ENCODE measurements at regions not wholly inside any gene's neighbourhood (a gene's known extent, or its start where the extent isn't known, plus 50 kb on each side); places are given as distances from the start of the nearest gene placed in this dataset.
"Not testable (repeated sequence)": the region's sequence is repeated elsewhere in the genome, so short reads cannot be mapped to it uniquely, and the experiment has no call there.

DNA sequence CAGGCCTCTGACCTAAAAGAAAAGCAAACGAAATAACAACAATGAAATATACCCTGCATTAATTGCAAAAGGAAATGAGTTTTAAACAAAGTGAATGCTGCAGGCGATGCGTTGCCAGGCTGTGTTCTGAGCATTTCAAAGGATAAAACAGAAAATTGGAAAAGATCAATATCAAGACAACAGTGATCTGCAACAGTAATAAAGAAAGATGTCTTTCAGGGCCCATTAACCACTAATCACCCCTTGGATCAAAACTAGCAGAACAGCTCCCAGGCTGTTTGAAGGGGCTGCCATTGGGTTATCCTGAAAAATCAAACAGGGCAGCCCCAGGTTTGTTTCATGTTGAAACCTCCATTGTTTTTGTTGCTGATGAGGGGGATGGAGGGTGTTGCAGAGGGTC lies 219.2 kb downstream of the FGFR2 start:
- DNase-seq = no peak

DNA sequence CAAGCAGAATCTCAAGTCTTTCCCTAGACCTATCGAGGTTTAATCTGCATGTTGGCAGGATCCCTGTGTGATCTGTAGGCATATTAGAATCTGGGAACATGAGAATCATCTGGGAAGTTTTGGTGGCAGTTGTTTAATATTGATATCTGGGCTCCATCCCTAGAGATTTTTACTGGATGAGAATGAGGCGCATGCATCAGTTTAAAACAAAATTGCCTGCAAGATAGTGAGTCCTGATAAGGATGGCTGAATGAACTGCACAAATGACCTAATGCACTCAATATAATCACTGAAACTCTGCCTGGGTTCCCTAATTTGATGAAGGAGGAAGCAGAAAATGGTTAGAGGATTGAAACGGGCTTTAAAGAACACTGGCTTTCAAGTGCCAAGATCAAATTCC lies 218.0 kb downstream of the FGFR2 start:
- DNase-seq = no peak

DNA sequence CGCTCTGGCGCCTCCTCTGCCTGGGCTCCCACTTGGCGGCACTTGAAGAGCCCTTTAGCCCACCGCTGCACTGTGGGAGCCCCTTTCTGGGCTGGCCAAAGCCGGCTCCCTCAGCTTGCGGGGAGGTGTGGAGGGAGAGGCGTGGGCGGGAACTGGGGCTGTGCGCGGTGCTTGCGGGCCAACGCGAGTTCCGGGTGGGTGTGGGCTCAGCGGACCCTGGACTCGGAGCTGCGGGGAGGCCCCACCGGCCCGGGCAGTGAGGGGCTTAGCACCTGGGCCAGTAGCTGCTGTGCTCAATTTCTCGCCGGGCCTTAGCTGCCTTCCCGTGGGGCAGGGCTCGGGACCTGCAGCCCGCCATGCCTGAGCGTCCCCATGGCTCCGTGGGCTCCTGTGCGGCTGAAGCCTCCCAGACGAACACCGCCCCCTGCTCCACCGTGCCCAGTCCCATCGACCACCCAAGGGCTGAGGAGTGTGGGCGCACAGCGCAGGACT lies 216.2 kb downstream of the FGFR2 start:
- not testable (repeated sequence) for DNase-seq

DNA sequence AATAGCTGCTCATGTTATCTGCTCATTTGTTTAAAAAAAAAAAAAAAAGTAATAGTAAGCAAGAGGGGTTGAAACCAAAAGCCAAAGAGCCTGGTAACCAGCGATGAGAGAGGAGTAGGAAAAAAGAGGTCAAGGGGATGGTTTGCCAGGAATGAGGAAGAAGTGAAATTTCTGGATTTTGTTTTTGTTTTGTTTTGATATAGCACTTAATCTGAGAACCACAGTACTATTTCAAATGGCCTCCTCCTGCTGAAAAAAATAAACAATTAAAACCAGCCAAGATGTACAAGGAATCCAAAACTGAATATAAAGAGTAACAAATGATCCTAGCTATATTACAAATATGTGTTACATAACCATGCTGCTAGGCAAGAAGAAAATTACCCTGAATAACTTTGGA lies 213.1 kb downstream of the FGFR2 start:
- DNase-seq = no peak

DNA sequence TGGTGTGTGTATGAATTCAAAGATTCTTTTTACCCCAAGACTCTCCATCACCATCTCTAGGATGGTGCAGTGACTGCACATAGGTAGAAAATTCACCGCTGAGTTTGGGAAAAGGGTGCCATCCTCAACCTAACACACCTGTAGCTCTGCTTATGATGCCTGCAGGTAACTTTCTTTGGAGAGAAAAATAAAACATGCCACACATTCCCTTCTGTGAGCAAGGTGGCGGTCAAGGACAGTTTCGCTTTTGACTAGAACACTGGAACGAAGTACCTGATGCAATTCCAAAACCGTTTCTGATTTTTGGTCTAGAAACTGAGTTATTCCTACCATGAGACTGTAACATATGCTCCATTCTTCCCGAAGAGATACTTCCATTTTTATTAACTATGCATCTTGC lies 205.6 kb downstream of the FGFR2 start:
- DNase-seq = no peak

DNA sequence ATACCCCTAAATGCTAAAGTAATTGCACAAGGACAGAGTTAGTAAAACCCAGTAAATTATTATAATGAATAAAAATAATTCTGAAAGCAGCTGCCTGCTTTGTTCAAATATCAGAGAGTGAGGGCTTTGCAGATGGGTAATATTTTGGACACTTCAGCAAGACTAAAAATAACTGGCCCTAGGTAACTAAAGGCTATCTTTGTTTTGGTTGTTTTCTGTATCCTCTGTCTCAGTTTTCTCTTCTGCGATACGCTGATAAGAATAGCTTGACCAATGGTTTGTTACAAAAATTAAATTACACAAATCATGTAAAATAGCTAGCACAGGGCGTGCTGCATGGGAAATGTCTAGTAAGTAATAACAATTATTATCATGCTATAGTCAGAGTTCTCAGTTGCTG lies 204.7 kb downstream of the FGFR2 start:
- DNase-seq = no peak

DNA sequence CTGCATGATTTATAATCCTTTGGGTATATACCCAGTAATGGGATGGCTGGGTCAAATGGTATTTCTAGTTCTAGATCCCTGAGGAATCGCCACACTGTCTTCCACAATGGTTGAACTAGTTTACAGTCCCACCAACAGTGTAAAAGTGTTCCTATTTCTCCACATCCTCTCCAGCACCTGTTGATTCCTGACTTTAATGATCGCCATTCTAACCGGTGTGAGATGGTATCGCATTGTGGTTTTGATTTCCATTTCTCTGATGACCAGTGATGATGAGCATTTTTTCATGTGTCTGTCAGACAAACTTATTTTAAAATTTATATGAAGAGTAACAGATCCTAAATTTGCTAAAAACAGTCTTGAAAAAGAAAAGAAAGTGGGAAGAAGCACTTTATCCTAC lies 197.7 kb downstream of the FGFR2 start:
- DNase-seq = not testable (repeated sequence)

DNA sequence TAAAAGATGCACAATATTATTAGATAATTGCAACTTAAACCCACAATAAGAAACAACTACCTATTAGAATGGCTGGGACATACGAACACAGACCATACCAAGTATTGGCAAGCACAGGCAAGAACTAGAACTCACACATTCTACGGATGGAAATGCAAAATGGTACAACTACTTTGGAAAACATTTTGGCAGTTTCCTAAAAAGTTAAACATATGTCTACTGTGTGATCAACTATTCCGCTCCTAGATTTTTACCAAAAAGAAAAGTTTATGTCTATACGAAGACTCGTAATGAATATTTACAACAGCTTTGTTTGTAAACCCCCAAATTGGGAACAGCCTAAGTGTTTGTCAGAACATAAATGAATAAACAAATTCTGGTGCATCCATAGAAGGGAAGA lies 194.7 kb downstream of the FGFR2 start:
- DNase-seq = no peak

DNA sequence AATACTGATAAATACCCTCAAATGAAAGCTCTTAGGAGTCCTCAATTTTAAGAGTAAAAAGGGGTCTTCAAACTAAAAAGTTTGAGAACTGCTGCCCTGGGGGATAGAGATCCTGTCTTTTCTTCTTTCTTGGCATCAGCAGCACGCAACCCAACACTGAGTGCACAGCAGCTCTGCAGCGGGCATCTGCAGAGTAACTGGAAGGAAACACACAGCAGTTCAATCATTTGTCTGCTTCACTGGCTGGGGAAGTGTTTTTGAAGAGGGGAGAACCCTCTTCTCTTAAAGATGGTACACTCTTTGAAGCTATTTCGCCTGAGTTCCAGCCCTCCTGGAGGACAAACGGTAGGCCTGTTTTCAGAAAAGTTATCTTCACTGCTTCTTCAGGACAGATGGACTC lies 193.6 kb downstream of the FGFR2 start:
- no peak for DNase-seq

DNA sequence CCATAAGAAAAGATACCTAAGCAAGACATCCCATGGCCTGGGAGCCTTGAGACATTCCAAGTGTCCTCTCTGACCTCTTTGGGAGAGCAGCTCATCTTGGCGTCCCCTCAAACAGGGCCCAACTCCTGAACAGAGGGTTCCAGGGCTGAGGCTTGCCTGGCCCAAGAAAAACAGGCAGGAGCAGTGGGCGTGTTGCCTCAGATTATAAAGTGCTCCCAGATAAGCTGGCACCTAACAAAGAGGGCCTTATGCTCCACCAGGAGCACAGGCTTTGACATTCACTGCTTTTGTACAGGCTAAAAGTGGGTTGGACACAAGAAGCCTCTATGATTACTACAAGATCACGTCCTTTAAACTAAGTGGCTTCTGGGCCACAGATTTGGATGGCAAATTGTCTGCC lies 193.1 kb downstream of the FGFR2 start:
- no peak for DNase-seq

DNA sequence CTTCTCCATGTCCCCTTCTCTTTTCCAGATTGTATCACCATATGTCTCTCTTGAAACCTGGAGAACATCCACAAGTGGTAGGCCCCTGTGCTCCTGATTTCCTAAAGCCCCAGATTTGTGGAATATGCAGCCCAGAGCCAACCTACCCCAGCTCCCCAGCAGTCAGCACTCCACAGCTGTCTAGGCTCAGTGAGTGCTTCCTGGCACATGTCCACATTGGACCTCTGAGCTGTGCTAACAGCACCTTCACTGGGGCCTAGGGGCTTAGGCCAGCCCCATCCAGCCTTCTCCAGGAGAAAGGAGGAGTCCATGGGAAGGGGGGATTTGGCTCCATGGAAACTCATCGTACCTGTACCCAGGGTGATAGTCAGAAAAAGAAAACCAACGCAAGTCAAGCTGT lies 192.7 kb downstream of the FGFR2 start:
- DNase-seq = no peak

DNA sequence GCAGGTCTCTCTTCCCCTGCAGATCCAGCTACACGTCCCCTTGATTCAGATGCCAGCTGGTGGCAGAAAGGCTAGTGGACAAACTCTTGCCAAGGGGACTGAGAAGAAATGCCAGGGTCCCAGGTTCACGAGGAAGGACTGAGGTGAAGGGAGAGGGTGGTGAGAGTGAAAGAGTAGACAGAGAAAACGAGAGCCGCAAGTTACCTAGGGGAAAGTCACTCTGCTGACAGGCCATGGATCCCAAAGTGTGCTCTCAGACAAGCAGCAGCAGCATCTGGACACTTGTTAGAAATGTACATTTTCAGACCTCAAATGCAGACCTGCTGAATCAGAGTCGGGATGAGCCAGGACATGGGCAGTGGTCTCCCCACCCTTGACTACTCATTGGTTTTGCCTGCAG lies 192.3 kb downstream of the FGFR2 start:
- no peak for DNase-seq

DNA sequence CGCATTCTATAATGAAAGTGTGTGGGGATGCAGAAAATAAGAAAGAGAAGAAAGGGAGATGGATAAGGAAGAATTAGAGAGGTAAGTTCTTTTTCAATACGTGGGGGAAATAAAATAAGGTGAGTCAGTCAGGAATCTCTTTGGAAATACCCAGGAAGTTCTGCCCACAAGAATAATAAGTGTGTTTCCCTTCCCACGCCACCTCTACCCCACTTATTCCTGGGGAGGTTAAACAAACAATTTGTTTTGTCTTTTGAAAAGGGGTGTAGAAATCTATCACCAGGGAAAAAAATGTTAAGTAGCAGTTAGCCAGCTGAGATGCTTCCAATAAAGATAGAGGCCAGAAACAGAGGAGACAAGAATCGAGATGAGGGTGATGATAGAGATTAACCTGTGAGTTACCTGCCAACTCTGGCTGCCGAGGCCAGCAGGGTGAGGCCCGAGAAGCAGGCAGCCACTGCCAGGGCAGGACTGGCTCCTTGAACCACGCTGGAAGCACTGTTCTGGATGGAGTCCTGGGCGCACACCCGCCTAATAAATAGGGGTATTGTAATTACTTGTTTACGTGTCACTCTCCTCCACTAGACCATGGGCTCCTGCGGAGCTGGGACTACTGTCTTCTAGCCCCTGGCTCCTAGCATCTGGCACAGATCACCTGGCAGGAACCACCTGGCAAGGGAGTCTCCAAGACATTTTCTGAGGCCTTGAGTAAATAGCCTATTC lies 191.3 kb downstream of the FGFR2 start:
- no peak for DNase-seq

DNA sequence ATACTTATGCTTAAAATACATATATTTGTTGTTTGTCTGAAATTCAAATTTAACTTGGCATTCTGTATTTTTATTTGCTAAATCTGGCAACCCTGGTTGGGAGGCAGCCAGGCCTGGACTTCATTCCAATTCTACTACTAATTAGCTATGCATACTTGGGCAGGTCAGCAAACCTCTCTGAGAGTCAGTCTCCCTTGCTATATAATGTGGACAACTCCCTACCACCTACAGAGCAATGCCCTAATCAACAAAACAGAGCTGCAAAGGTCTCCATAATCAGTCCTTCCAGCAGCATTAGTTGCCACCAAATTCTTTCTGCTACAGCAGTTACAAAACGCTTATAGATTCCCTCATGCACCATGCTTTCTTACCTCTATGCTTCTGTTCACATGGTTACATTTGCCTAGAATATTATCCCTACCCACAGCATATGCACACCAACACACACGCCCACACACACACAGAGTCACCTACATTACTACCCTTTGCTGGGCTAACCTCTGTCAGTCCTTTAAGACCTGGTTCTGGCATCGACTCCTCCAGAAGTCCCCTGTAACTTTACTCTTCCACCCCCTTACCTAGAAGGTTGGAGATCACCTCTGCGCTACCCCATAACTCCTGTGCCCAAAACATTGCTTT lies 188.7 kb downstream of the FGFR2 start:
- no peak for DNase-seq

DNA sequence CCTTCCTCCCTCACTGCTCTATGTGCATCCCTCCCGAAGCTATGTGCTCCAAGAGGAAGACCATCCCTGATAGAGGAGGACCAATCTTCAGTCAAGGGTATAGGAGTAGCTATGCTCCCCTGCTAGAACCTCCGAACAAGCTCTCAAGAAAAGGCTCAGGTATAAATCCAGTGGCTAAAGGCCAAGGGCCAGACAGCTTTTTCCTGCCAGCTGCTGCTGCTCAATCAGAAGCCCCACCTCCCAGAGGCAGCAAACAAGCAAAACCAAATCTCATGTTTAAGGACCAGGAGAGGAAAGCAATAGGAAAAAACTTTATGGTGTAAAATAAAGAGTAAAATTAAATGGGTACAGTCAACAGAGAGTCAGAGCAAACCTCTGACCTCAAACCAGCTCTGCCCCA lies 187.2 kb downstream of the FGFR2 start:
- peak; percentile 47 for DNase-seq

DNA sequence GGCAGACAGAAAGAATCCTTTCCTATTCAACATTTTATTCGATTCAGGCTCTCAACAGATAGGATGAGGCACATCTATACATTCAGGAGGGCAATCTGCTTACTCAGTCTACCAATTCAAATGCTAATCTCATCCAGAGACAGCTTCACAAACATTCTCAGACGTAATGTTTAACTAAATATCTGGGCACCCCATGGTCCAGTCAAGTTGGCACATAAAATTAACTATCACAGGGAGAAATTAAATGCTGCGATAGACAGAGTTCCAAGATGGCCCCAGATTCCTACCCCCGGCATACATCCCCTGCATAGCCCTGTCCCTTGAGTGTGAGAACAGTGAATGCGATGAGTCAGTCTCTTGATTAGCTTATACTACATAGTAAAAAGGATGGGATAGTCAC lies 184.3 kb downstream of the FGFR2 start:
- DNase-seq = no peak

DNA sequence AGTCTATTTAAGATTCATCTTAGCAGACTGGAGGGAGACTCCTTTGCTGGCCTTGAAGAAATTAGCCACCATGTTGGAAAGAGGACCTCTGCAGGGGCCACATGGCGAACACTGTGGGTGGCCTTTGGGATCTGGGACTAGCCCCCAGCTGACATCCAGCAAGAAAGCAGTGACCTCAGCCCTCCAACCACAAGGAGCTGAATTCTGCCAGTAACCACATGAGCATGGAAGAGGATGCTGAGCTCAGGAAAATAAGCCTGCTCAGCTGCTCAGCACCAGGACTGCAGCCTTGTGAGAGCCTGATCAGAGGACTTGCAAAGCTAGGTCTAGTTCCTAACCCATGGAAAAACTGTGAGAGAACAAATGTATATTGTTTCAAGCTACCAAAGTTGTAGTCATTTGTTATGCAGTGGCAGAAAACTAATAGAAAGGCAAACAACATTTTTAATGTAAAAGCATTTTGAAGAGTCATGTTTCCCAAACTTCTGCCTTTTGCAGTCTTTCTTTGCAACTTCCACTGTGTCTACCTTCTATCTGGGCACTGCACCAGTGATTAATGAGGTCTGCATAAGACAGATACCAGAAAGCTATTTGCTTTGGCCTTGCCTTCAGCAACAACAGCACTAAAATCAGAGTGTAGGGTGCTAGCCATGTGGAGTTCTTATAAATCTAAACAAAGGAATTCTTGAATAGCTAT lies 183.7 kb downstream of the FGFR2 start:
- DNase-seq = no peak

DNA sequence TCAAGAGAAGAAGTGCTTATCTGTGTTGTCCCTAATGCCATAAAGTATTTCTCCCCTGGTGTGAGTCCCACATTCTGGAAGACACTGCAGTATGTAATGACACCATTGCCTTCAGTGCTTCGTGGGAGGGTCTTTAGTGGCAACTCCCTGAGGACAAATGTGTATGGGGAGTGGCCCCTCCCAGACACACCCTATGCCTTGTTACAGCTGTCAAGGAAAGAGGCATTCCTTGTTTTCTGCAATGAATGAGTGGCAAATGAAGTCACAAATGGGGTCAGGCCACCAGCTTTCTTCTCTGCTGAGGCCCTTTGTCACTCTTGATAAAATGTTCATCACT lies 183.2 kb downstream of the FGFR2 start:
- no peak for DNase-seq

DNA sequence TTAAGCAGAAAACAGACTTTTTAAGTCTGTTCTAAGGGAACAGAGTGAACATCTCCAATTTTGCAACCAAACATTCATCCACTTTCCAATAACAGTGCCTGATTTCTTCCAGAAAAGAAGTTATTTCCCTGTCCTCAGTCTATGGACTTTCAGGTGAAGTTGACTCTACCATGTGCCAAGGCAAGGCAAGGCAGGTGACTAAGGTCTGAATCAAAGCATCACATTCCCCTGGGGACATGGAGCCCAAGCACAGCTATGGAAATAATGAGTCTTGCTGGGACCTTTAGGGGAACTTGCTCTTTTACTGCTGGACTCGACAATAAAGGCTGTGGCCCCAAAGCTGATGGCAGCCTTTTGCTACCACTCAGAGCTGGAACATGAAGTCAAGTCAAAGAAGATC lies 182.2 kb downstream of the FGFR2 start:
- no peak for DNase-seq

DNA sequence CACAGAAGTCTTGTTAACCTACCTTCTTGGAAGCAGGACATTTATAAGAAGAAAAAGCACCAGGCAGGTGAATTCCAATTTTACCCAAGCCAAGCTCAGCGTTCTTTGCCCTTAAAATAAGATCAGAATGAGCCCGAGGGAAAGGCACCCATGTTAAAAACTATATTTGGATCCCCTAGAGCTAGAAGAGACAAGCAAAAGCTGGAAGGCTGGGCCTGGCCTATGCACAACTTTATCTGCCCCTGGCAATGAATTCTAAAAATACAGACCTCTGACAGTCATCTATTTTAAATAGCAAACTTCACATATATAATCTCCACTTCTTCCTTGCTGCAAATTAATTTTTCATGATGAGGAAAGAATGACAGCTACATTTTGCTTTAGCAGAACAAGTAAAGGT lies 180.9 kb downstream of the FGFR2 start:
- DNase-seq = no peak

DNA sequence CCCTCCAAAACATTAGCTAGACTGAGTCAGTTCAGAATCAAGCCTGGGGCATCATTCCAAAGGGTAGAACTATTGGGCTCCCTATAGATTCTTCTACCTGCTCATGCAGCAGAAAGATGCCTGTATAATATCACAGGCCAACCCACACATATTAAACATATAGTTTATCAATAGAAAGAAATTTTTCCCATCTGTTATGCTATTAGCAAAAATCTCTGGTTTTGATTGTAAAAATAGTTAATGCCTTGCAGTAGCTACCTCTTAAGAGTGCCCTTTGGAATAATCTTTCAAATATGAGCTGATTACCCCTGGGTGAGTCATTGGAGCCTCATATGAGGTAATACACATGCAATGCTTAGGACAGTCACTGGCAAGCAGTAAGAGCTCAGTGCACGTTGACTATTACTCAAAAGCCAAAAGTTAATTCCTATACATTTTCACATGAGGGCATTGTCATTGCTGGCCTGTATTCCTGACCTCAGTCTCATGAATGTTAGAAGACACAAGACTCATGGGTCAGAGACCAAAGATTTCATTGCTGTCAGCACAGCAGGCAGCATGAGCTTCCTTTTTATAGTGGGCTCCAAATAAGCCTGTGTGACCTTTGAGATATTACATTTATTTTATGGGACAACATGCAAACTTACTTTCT lies 180.0 kb downstream of the FGFR2 start:
- no peak for DNase-seq

DNA sequence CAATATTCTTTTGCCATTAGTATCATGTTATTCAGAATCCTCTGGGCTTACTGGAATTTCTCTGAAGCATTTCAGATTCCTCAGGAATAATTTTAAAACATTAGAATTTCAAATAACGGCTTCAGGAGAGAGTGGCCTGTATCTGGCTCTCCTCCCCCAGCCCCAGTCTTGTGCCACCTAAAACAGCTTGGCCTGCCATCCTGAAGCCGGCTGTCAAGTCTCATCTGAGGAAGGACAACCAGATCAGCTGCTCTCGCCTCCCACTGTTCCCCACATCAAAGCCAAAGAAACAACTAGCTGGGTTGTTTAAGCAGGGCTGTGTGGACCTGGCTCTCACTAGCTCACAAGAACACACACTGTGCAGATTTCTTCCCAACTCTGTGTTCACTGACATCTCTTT lies 178.2 kb downstream of the FGFR2 start:
- DNase-seq = no peak

DNA sequence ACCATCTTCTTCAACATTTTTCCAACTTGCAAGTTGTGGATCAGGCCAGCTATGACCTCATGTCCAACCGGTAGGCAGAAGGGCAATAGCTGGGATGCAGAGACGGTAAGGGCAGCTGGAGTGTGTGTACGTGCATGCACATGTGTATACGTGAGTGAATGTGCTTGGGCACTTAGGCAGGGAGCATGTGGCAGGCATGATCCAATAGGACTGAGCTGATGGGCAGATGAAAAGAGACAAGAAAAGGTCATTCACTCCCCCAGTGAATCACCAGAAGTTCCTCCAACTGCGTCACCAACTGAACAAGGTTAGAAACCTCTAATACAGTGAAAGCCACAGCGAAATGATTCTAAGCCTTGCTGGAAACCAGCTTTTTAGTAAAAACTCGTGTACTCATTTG lies 176.1 kb downstream of the FGFR2 start:
- DNase-seq = no peak
